B cell (primary cell): ENCODE measurements at regions not wholly inside any gene's neighbourhood (a gene's known extent, or its start where the extent isn't known, plus 50 kb on each side); places are given as distances from the start of the nearest gene placed in this dataset.

Experiments used
- ATAC-seq: fragments of 200-7000 bp; cut with Tn5 transposase; one replicate; pipeline ENCODE4 v1.10.0; 2021; ENCODE audit warnings: low read depth, mild to moderate bottlenecking, moderate number of reproducible peaks, moderate library complexity
- CTCF ChIA-PET: fragments of 350-600 bp; sonication (Branson Sonifier 250); formaldehyde crosslinking; loops from one replicate; lab custom pipeline; 2021; ENCODE audit warnings: antibody characterized with exemption, inconsistent platforms; lab: Charles Lee
- POLR2A ChIA-PET: fragments of 350-600 bp; sonication (Branson Sonifier 250); formaldehyde crosslinking; loops from one replicate; lab custom pipeline; 2021; ENCODE audit warnings: antibody characterized with exemption; lab: Charles Lee
- DNase-seq: peaks from one replicate; pipeline ENCODE4 v3.0.0; 2013
- H2AFZ ChIP-seq: 2 replicates; pipeline ENCODE4 v1.6.1; 2012; ENCODE audit warnings: mild to moderate bottlenecking, low read depth, low read length; ENCODE audit not compliant: insufficient read depth, poor library complexity, severe bottlenecking
- H3K27ac ChIP-seq, 2 donors: 1 replicate in 1 of 2; 2 replicates in 1 of 2; pipeline ENCODE4 v1.5.1; 2012 to 2013; ENCODE audit warnings: low read length in 2 of 2, mild to moderate bottlenecking in 2 of 2, moderate library complexity in 1 of 2
- H3K27me3 ChIP-seq, 4 experiments: fragments of 200-600 bp in 1 of 4; sonication (generic) in 1 of 4; replicated peaks in 1 of 4; 1 replicate in 2 of 4; 2 replicates in 2 of 4; pipeline versions ENCODE4 v1.6.1 to v1.7.0; 2013 to 2016; ENCODE audit warnings: low read length in 3 of 4, mild to moderate bottlenecking in 2 of 4, mixed read lengths in 1 of 4, moderate library complexity in 1 of 4; ENCODE audit not compliant: insufficient read depth in 4 of 4, control insufficient read depth in 3 of 4; ENCODE audit errors: control extremely low read depth in 1 of 4
- H3K36me3 ChIP-seq, 2 experiments: replicated peaks in 1 of 2; 1 replicate in 1 of 2; 2 replicates in 1 of 2; pipeline versions ENCODE4 v1.6.1 to v1.7.1; 2013; ENCODE audit warnings: low read length in 1 of 2; ENCODE audit not compliant: insufficient read depth in 2 of 2, control insufficient read depth in 1 of 2; ENCODE audit errors: control extremely low read depth in 1 of 2, extremely low read depth in 1 of 2
- H3K4me1 ChIP-seq, 2 donors: fragments of 200-600 bp in 1 of 2; sonication (generic) in 1 of 2; 1 replicate in 1 of 2; 2 replicates in 1 of 2; pipeline versions ENCODE4 v1.5.1 to v1.6.1; 2013 to 2017; ENCODE audit warnings: low read length in 2 of 2; ENCODE audit not compliant: control insufficient read depth in 2 of 2, insufficient read depth in 2 of 2
- H3K4me2 ChIP-seq: replicated peaks from 2 replicates; pipeline ENCODE3; 2012; ENCODE audit warnings: mild to moderate bottlenecking, low read depth, low read length; ENCODE audit not compliant: poor library complexity, severe bottlenecking
- H3K4me3 ChIP-seq, 5 experiments: fragments of 200-600 bp in 1 of 5; sonication (generic) in 1 of 5; 1 replicate in 3 of 5; 2 replicates in 2 of 5; pipeline versions ENCODE4 v1.5.1 to v1.7.0; 2011 to 2016; ENCODE audit warnings: low read length in 4 of 5, mild to moderate bottlenecking in 4 of 5, low read depth in 2 of 5, control low read depth in 1 of 5, moderate library complexity in 1 of 5; ENCODE audit not compliant: insufficient read depth in 1 of 5; ENCODE audit errors: control extremely low read depth in 1 of 5, extremely low read depth in 1 of 5
- H3K79me2 ChIP-seq: fragments of 200-600 bp; sonication (generic); one replicate; pipeline ENCODE4 v1.6.0; 2016; ENCODE audit warnings: low read length; ENCODE audit not compliant: control insufficient read depth, insufficient read depth
- H3K9ac ChIP-seq: fragments of 200-600 bp; sonication (generic); 2 replicates; pipeline ENCODE4 v1.6.1; 2017; ENCODE audit warnings: mild to moderate bottlenecking, low read length, moderate library complexity
- H3K9me3 ChIP-seq, 3 donors: one replicate each; pipeline versions ENCODE4 v1.6.1 to v1.7.1; 2013; ENCODE audit warnings: low read length in 2 of 3; ENCODE audit not compliant: control insufficient read depth in 2 of 3, insufficient read depth in 1 of 3; ENCODE audit errors: control extremely low read depth in 1 of 3
- H4K20me1 ChIP-seq: 2 replicates; pipeline ENCODE4 v1.6.0; 2012; ENCODE audit warnings: mild to moderate bottlenecking, low read length; ENCODE audit not compliant: insufficient read depth, control insufficient read depth, poor library complexity, severe bottlenecking
- H3K27ac Mint-ChIP-seq: one replicate; pipeline ENCODE4 v1.8.0; 2021; ENCODE audit warnings: mixed read lengths
- H3K27me3 Mint-ChIP-seq: one replicate; pipeline ENCODE4 v1.8.0; 2021; ENCODE audit warnings: mixed read lengths
- H3K4me1 Mint-ChIP-seq: one replicate; pipeline ENCODE4 v1.8.0; 2021; ENCODE audit warnings: mixed read lengths
- H3K4me3 Mint-ChIP-seq: one replicate; pipeline ENCODE4 v1.8.0; 2021; ENCODE audit warnings: mixed read lengths
- H3K9me3 Mint-ChIP-seq: one replicate; pipeline ENCODE4 v1.8.0; 2022; ENCODE audit warnings: mixed read lengths; ENCODE audit not compliant: insufficient read depth
- EZH2 ChIP-seq: IDR thresholded peaks from 2 replicates; pipeline ENCODE4 v1.6.1; 2012; ENCODE audit warnings: borderline replicate concordance, low read depth, mild to moderate bottlenecking, moderate library complexity, low read length; ENCODE audit not compliant: insufficient read depth, poor library complexity, severe bottlenecking
- WGBS: methylation state at CpG from one replicate; pipeline ENCODE4 v1.1.5; 2013; ENCODE audit warnings: missing lambda C conversion rate; ENCODE audit not compliant: insufficient coverage; 5-methylcytosine and 5-hydroxymethylcytosine counted together
- intact Hi-C: fragments of 100-400 bp; cut with micrococcal nuclease; formaldehyde crosslinking; loops from one replicate; pipeline ENCODE4 v1.10.0; 2022
- TF ChIP-seq, protein P1 (sequence below): fragments of 200-600 bp; IDR thresholded peaks from one replicate; pipeline ENCODE4 v1.8.0; 2022; ENCODE audit warnings: antibody characterized with exemption, mild to moderate bottlenecking

DNA sequence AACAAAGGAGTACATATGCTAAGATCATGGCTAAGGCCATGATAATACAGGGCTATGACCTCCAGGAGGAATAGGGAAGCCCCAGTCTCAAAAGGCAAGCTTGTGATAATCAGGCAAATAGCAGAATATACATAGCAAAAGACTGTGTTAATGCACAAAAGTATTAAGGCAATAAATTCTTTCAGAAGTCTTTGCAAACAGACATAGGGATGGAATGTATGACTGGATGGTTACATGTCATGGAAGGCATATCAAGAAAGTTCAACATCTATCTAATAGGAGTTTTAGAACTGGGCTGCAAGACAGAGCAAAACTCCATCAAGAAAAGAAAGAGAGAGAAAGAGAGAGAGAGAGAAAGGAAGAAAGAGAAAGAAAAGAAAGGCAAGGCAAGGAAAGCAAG lies 264.5 kb upstream of the CDH6 start:
- intact Hi-C loops, result no loop called here
- Mint-ChIP-seq H3K9me3 (peaks cover 4% of the 10 kb centered on the region), H3K27ac (no peak overlapping the region), H3K4me3 (no peak overlapping the region), H3K4me1 (no peaks in the 10 kb centered on the region), H3K27me3 (no peaks in the 10 kb centered on the region)
- no peak overlapping the region for H3K4me2 ChIP-seq
- H4K20me1 ChIP-seq, result no peaks in the 10 kb centered on the region
- ChIA-PET CTCF (no interaction called here), POLR2A (no interaction called here)
- ATAC-seq, result no peak
- no peak overlapping the region for H3K27ac ChIP-seq
- no peaks in the 10 kb centered on the region for H3K36me3 ChIP-seq
- H3K9ac ChIP-seq, result no peak overlapping the region
- no peaks in the 10 kb centered on the region for H3K4me1 ChIP-seq
- no peaks in the 10 kb centered on the region for H3K79me2 ChIP-seq
- no peak for DNase-seq
- H3K9me3 ChIP-seq, result no peaks in the 10 kb centered on the region
- H3K4me3 ChIP-seq, result no peak overlapping the region
- TF ChIP-seq EZH2, result no peak
- TF ChIP-seq, protein P1, sequence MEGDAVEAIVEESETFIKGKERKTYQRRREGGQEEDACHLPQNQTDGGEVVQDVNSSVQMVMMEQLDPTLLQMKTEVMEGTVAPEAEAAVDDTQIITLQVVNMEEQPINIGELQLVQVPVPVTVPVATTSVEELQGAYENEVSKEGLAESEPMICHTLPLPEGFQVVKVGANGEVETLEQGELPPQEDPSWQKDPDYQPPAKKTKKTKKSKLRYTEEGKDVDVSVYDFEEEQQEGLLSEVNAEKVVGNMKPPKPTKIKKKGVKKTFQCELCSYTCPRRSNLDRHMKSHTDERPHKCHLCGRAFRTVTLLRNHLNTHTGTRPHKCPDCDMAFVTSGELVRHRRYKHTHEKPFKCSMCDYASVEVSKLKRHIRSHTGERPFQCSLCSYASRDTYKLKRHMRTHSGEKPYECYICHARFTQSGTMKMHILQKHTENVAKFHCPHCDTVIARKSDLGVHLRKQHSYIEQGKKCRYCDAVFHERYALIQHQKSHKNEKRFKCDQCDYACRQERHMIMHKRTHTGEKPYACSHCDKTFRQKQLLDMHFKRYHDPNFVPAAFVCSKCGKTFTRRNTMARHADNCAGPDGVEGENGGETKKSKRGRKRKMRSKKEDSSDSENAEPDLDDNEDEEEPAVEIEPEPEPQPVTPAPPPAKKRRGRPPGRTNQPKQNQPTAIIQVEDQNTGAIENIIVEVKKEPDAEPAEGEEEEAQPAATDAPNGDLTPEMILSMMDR, result no peak
- no peaks in the 10 kb centered on the region for H3K27me3 ChIP-seq
- no peak overlapping the region for H2AFZ ChIP-seq

DNA sequence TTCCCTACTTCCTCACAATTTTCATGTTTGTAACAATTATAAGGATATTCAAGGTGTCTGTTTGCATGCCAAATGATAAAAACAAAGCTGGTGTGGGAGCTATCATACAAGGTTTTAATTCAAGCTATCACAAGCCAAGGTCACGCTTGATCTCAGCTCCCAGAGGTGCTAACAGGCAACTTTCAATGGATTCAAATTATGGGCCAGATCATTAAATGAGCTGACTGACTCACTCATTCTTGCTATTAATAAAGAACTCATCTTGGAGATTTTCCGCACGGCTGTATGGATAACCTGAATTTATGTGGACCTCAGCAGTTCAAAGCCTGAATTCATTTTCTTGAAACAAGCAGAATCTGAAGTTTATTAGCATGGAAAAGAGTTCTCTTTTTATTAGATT lies 267.3 kb upstream of the CDH6 start:
- Histone ChIP-seq H3K4me3 (no peak overlapping the region), H2AFZ (no peak overlapping the region), H3K9me3 (no peaks in the 10 kb centered on the region), H3K79me2 (no peaks in the 10 kb centered on the region), H3K4me2 (no peak overlapping the region), H3K27me3 (no peaks in the 10 kb centered on the region), H3K9ac (no peak overlapping the region), H3K4me1 (no peaks in the 10 kb centered on the region), H3K27ac (no peak overlapping the region), H4K20me1 (no peaks in the 10 kb centered on the region), H3K36me3 (no peaks in the 10 kb centered on the region)
- no peak for ATAC-seq
- Mint-ChIP-seq H3K4me3 (no peak overlapping the region), H3K4me1 (no peaks in the 10 kb centered on the region), H3K9me3 (peaks cover 3% of the 10 kb centered on the region), H3K27me3 (no peaks in the 10 kb centered on the region), H3K27ac (no peak overlapping the region)
- POLR2A ChIA-PET, result no interaction called here
- WGBS, result no CpG with 5 or more reads among the region's 3 CpGs
- DNase-seq, result no peak
- CTCF ChIA-PET, result no interaction called here
- intact Hi-C loops, result no loop called here
- TF ChIP-seq EZH2, result no peak
- TF ChIP-seq, protein P1, result no peak
